GM21825 (cell line): ENCODE measurements at regions not wholly inside any gene's neighbourhood (a gene's known extent, or its start where the extent isn't known, plus 50 kb on each side); places are given as distances from the start of the nearest gene placed in this dataset.
"Not testable (repeated sequence)": the region's sequence is repeated elsewhere in the genome, so short reads cannot be mapped to it uniquely, and the experiment has no call there.

ENCODE experiments used
- ATAC-seq: cut with Tn5 transposase; IDR thresholded peaks from one replicate; pipeline ENCODE4 v1.9.1; 2021; ENCODE audit warnings: mild to moderate bottlenecking, moderate library complexity; ENCODE audit not compliant: unreplicated experiment

DNA sequence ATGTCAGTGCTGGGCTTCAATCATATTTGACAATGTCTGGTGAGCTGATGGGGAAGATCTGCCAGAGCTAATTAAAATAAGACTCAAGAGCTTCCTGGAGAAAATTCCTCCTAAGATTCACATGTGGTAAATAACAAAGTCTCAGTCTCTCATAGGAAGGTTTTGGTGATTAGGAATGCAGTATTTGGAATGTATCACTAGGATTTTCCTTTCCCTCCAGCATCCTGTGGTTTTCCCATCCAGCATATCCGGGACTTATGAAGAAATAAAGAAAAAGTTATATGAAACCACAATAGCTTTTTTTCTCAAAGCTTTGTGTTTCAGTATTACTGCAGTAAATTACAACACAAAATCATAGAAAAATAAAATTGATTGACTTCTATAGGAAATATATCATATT, 1597.1 kb downstream of the ADGRL3 start:
- ATAC-seq, result no peak

DNA sequence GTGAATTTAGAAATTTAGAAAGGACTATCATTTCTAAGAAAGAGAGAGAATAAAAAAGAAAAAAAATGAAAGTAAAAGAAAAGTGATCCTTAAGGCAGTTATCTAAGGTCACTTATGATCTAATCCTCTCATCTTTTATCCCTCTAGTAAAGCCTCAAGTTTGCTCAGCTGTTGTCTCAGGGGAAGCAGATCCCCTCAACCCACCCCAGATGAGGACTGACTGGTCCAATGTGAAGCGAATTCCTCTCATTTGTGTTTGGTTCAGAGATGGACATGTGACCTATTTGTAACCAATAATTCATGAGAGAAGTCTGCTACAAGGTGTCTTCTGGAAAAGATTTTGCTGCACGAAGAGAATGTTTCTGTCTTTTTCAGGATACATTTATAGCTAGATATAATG, 1591.3 kb downstream of the ADGRL3 start:
- ATAC-seq, result no peak

DNA sequence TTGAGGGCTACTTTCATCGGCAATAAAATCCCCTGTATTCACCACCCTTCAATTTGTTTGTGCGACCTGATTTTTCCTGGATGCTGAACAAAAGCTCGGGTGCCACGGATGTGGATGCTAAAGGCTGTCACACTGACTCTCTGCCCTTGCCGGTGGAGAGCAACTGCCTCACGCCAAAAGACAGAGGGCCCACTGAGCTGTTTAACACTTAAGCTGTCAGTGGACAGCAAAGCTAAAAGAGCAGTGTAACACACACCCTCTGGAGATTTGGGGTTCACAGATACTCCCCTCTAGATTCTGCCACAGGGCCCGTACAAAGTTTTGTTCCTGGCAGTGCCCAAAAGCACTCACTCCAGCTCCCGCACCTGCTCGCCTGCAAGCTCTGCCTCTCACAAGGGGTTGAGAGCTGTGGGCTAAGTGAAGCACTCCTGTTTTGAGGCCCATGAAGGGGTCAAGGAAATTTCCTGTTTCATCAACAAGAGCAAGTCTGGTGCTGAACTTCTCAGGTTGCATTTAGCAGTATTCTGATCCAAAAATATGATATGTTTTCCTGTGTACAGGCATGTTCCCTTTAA, 1571.9 kb downstream of the ADGRL3 start:
- ATAC-seq, result no peak

DNA sequence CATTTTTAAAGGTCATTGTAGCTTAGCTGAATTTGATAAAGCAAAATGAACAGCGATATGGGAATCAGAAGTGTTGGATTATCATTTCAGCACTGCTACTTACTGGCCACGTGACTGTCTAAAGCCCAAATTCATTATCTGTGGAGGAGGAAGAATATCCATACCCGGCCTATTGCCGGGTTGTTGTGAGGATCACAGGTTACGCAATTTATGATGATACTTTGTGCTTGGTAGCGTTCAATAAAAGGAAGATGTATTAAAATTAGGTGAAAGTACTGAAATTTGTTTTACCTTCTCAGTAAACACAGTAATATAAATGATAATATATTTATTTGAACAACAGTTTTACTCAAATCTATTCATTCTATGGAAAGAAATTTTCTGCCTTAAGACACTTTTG, 1540.2 kb downstream of the ADGRL3 start:
- no peak for ATAC-seq

DNA sequence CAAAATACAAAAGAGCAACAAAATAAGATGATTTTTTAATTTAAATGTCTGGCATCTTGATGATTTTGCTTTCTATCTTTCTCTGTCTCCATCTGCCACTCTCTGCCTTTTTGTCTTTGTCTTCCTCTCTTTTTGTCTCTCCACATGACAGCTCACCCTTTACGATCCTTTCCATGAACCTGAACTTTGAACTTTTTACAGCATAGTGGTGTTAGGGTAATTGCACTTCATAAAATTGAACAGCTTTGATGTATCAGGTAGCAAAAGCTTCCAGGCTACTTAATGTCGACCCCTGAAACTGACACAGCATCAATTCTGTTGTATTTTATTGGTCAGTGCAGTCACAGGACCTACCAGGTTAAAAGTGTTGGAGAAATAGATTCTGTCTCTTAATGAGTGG, 1517.0 kb downstream of the ADGRL3 start:
- no peak for ATAC-seq

DNA sequence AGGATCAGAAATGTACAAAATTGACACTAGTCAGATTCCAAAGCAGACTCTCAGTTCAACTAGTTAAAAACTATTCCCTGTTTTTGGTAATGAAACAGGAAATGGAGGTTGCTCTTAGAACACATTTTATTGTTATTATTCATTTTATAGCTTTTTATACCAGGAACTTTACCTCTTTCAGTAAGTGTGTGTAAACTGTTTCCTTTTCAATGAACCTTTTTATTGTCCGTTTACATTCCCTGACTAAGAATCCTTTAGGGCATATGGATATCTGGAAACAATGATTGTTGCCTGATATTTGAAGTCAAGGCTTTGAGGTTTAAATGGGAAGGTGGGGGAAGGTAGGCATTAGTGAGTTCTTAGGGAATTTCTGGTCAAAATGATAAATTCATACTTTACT, 1511.4 kb downstream of the ADGRL3 start:
- ATAC-seq, result no peak

DNA sequence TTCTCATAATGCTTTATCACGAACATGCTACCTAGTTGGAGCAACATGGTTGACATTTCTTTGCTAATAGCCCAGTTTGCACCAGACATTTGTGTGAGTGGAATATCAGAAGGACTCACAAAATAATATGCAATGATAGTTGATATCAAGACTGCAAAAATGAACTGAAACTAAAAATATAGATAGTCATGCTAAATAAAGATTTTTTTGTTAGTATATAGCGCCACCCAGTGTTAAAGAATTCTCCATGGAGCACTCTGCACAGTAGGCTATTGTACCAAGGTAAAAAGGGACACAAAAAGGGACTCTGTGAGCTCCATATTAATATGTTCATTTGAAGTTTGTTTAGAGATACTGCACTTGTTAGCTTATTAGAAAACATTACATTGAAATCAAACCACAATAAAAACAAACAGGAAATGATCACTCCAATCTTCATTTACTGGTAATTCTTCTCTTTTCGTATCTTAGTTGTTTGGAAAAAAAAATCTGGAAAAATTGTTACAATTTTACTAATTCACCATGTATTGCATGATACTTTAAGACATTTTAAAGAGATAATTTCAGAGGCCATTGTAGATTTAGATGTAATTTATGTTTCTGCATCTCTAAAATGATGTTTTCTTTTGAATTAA, 1509.6 kb downstream of the ADGRL3 start:
- ATAC-seq, result no peak

DNA sequence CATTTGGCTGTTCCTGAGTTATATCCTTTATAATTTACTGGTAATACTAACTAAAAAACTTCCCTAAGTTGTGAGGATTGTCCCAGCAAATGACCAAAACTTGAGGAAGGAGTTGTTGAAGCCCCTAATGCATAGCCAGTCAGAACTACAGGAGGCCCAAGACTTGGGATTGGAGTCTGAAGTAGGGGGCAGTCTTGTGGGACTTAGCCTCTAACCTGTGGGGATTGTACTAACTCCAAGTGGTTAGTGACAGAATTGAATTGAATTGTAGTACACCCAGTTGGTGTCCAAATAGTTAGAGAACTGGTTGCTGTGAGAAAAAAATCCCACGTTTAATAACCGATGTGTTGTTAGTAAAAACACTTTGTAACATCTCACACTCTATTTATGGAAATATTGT, 1506.3 kb downstream of the ADGRL3 start:
- ATAC-seq, result no peak

DNA sequence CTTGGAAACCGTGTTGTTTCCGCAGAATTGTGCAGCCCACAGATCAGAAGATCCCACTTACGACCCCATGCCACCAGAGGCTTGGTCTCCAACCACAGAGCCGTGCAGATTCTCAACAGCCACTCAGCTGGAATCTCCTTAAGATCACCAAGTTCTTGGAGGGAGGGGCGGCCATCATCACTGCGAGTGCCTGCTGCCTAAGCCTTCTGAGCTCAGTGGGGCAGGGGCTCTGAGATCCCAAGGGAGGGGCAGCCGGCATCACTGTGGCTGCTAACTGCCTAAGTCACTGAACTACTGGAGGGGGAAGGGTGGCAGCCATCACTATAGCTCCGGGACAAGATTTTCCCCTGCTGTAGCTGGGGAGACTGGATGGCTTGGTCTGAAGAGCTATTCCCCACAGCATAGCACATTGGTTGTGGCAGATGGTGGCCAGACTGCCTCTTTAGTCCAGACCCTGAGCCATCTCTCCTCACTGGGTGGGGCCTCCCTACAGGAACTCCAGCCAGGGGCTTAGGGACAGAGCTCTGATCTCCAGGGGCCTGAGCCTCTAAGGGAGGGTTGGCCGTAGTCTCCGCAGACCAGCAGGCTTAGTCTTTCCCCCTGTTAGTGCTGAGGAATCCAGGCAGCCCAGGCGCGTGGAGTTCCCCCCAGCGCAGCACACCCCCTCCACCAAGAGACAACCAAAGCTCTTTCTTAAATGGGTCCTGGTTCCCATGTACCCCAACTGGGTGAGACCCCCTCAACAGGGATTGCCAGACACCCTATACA, 1483.9 kb downstream of the ADGRL3 start:
- ATAC-seq, result no peak

DNA sequence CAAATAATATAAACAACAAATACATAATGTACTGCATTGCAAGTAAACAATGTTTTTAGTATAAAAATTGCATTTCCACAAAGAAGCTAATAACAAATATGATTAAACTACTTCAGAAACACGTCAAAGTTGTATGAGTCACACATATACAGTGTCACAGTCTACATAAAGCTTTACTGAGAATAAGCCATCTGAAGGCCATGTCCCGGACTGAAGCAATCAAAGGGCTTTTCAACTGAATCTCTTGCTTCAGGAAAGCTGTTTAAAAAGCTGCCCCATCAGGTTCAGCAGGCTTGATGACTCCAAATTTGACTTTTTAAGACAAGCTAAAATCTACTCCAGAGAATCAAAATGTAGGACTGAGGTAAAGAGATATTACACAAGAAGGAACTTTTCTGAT, 1476.8 kb downstream of the ADGRL3 start:
- no peak for ATAC-seq

DNA sequence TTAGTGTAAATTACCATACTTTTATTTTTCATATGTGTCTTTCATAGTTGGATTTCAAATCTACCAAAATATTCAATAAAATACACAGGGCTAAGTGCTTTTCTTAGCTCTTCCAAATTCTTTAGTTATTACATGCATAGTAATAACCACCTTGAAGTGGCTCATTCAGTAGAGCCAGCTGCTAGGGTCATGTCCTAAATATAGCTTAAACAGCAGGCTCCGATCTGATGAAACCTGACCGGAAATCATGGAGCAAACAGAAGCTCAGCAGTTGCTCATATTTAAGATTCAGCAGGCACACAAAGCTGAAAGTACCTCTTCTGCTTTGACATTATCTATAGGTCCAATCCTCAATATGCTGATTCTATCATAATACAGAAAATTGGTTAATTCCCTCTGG, 1470.4 kb downstream of the ADGRL3 start:
- no peak for ATAC-seq

DNA sequence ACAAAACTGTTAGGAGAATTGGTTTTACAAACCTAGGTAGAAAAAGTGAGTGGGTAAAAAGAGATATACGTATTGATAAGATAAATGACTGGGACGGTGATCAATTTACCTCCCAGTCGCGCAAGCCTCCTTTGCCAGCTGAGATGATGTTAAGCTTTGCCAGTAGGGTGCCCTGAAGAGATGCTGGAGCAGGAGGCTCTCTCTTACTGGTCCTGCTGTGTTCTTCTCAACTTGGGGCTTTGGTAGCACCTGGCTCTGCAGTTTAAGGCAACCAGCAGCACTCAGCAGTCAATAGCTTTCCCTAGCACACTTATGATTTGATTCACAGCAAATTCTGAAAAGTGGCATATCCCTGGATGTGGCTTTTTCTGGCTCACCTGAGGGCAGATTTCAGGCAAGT, 1461.7 kb downstream of the ADGRL3 start:
- ATAC-seq, result no peak

DNA sequence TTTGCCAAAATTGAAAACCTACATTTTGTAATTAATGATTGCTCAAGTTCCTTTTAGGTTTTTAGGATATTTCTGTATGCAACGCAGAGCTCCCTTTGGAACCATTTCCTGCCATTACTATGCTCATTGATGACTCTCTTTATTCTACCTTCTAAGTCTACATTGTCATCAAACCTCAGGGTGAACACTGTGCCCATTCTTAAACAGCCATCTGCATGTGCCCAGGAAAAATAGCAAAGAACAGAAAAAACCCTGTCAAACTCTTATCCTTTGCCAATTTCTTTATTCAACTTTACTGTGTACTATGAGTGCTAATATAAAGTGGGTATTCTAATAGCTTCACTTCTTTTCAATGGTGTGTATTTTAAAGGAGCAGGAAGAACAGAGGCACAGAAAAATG, 1455.9 kb downstream of the ADGRL3 start:
- no peak for ATAC-seq

DNA sequence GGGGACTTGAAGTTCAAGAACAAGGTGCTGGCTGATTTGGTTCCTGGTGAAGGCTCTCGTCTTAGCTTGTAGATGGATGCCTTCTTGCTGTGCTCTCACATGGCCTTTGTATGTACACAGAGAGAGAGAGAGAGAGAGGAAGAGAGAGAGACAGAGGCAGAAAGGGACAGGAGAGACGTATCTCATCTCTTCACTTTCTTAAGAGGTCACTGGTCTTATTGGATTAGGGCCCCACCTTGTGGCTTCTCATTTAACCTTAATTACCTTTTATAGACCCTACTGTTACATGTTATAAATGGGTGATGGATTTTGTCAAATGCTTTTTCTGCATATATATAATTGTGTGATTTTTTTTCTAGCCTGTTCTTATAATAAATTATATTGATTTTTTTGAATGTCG, 1444.2 kb downstream of the ADGRL3 start:
- no peak for ATAC-seq

DNA sequence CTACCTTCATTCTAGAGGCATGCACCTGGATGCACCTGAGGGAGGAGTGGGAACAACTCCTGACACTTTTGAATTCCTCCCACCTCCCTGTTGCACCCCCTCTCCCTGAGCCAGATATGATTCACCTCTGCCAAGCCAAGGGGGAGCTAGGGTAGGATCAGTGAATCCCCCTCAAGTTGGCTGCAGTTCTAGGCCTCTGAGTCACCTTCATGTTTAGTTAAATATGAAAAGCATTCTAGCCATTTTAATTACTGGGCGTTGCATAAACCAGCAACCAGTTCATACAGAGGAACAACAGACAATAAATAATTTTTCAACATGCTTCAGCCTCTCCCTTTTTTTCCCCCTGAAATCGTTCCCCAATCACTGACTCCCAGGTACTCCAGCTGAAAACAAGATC, 1440.2 kb downstream of the ADGRL3 start:
- no peak for ATAC-seq

DNA sequence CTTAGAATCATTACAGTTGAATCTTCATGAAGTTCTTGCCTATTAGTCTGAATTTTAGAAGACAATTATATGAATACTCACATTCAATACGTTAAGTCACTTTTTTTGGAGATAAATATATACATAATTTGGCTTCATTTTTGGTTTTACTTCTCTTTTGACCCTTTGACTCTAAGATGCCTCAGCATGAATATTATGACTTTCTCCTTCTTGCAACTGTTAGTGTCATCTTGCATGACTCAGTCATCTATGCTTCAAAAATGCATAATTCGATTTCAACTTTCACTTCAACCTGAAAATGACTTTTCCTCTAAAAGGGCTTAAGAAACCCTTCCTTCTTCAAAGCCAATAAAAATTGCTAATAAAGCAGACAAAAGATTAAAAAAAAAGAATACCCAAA, 1427.5 kb downstream of the ADGRL3 start:
- ATAC-seq, result no peak

DNA sequence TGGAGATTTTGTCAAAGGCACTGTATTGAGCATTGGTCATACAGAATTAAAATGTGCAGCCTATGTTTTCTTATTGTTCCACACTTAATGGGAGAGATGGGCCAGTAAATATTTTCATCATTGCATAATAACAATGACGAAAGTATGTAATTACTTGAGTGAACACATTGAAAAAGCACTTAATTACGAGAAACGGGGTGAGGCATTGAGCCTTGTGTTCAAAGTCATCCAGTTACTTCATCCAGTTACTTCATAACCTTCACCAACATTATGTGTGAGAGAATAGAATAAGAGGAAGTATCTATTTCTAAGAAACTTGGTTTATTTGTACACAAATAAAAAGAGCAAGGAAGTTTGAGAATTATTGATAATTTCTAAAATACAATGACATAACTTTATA, 1427.0 kb downstream of the ADGRL3 start:
- ATAC-seq, result no peak

DNA sequence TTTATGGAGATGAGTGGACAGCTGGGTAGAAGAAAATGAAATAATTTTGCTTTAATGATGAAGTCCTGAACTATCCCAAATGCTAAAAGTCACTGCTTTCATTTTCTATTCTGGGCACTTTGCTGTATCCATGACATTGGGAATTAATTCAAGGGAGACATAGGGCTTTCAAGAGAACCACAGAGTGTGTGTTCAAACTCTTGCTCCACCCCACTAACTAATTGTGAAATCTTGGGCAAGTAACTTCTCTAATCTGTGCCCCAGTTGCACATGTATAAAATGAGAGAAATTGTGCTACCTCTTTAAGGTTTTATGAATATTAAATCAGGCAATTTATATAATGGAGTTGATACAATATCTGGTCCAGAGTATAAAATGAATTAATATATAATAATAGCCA, 1422.0 kb downstream of the ADGRL3 start:
- no peak for ATAC-seq

DNA sequence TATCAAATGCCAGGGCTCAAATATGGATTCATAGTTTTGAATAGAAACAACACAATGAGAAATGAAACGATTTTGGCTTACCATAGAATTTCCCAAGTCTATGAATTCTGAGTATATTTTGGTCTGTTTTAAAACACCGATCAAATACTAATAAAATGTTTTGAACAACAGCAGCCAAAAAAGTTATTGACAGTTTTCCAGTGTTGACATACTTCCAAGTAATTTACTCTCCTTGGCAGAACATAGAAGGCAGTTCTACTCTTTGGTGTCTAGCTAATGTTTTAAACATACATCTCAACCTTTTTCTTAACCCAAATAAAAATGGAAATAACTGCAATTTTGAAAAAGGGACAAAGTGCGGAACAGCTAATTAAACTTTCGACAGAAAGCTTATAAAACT, 1419.8 kb downstream of the ADGRL3 start:
- no peak for ATAC-seq

DNA sequence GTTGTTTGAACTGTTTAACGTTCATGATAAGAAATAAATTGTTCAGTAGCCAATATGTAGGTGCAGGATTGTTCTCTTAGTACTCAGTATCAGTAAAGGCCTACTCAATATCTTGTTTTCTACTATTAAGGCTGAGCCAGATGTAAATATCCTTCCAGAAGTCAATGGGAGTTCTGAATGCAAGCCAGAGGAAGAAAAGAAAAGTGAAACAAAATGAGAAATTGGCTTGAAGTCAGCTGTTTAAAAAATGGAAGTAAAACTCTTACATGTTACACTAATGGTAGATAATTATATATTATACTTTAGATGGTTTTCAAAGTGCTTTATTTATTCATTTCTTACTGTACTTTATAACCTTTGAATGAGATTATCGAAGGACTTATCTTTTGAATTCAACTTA, 1417.9 kb downstream of the ADGRL3 start:
- ATAC-seq, result no peak

DNA sequence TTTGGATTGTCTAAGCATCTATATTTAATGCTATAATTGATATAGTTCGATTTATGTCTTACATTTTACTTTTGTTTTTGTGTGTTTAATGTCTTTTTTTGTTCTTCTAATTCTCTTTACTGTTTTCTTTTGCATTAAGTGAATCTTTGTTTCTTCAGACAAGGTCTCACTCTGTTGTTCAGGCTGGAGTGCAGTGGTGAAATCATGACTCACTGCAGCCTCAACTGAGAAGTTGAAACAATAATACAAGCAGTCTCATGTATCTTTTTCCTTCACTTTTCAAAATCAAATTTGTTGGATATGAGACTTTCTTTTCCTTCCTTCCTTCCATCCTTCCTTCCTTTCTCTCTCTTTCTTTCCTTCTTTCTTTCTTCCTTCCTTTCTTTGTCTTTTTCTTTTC, 1401.6 kb downstream of the ADGRL3 start:
- ATAC-seq, result no peak

DNA sequence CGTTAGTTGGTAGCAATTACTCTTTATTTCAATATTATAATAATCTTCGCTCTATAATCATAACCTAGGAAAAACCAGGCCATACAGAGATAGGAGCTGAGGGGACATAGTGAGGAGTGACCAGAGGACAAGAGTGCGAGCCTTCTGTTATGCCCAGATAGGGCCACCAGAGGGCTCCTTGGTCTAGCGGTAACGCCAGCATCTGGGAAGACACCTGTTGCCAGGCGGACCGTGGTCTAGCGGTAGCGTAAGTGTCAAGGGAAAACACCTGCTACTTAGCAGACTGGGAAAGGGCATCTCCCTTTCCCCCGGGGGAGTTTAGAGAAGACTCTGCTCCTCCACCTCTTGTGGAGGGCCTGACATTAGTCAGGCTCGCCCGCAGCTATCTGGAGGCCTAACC, 1395.1 kb downstream of the ADGRL3 start:
- ATAC-seq, result not testable (repeated sequence)

DNA sequence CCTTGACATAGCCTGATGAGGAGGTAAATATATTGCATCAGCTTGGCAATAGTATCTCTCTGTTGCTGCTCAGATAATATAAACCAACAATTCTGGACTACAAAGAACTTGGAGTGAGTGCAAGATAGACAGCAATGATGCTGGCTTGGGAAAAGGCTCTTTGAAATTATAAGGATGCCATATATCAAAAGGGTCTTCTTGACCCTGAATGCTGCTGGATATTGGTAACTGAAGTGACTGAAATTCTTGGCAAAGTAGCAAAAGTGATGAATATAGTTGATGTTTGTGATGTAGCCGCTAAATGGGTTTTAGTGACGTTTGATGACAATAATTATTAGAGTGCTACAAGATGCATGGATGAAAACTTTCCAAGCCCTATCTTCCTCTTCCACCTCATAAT, 1391.6 kb downstream of the ADGRL3 start:
- no peak for ATAC-seq
